ENCODE measurements at regions not wholly inside any gene's neighbourhood (a gene's known extent, or its start where the extent isn't known, plus 50 kb on each side); places are given as distances from the start of the nearest gene placed in this dataset.

- CTCF ChIA-PET: interaction anchor here (0.6 kb wide), 1 partner anchor 10 kb away, joined by 3 read pairs; no protein-coding TSS in a partner anchor
- Histone ChIP-seq H3K27me3 (ENCODE audit: control insufficient read depth in 2 of 2, insufficient read depth in 2 of 2, low read length in 2 of 2) (no peaks in the 10 kb centered on the region), H3K36me3 (ENCODE audit: control insufficient read depth in 2 of 2, extremely low read depth in 1 of 2, insufficient read depth in 2 of 2, low read length in 2 of 2) (no peaks in the 10 kb centered on the region), H4K20me1 (replicated peaks; ENCODE audit: control insufficient read depth, extremely low read depth, insufficient read depth, low read length) (no peaks in the 10 kb centered on the region), H3K4me2 (ENCODE audit: insufficient read depth, low read length) (no peak overlapping the region), H3K4me1 (ENCODE audit: control insufficient read depth, extremely low read depth, insufficient read depth, low read length) (no peaks in the 10 kb centered on the region), H3K9me3 (replicated peaks; ENCODE audit: control insufficient read depth, insufficient read depth, low read length) (no peaks in the 10 kb centered on the region), H3K4me3 (replicated peaks in 1 of 3; ENCODE audit: insufficient read depth in 1 of 3, low read depth in 1 of 3, low read length in 3 of 3) (no peak overlapping the region), H2AFZ (ENCODE audit: low read depth, low read length) (no peak overlapping the region), H3K9ac (replicated peaks; ENCODE audit: extremely low read depth, insufficient read depth, low read length) (no peak overlapping the region), H3K9me1 (replicated peaks; ENCODE audit: control insufficient read depth, extremely low read depth, insufficient read depth, low read length) (no peaks in the 10 kb centered on the region), H3K27ac (ENCODE audit: insufficient read depth, low read depth, low read length) (no peak overlapping the region), H3K79me2 (ENCODE audit: control insufficient read depth, insufficient read depth, low read length) (no peaks in the 10 kb centered on the region)
- intact Hi-C loops (cut with micrococcal nuclease): no loop called here
- FAIRE-seq (no peak), DNase-seq (ENCODE audit: low read depth, low spot score) (no peak)
- BruUV-seq (replicated peaks): no TSS peak
- TF ChIP-seq MAX (IDR thresholded peaks at IDR 0.05; ENCODE audit: insufficient read depth, insufficient read length): no peak
- no peak for TF ChIP-seq MYC (IDR thresholded peaks at IDR 0.05; ENCODE audit: low read depth, low read length)
- no peak for TF ChIP-seq JUN (IDR thresholded peaks at IDR 0.05; ENCODE audit: borderline replicate concordance, insufficient read depth, insufficient read length, low read depth)
- no peak for TF ChIP-seq POLR2AphosphoS5 (IDR thresholded peaks at IDR 0.05; ENCODE audit: insufficient read depth, low read depth, low read length)
- TF ChIP-seq EZH2 (IDR thresholded peaks at IDR 0.05; ENCODE audit: borderline replicate concordance, low read depth, low read length, severe bottlenecking): no peak
- TF ChIP-seq POLR2A (IDR thresholded peaks at IDR 0.05; ENCODE audit: low read depth, low read length): no peak
- TF ChIP-seq GATA2 (IDR thresholded peaks at IDR 0.05; ENCODE audit: insufficient read depth, insufficient read length, low read depth, low read length): no peak
- no peak for TF ChIP-seq CTCF (IDR thresholded peaks at IDR 0.05; ENCODE audit: extremely low read depth in 1 of 2, insufficient read depth in 1 of 2, low read depth in 1 of 2, low read length in 2 of 2)
- TF ChIP-seq FOS (IDR thresholded peaks at IDR 0.05; ENCODE audit: borderline replicate concordance, insufficient read depth, low read length): no peak
- dilution Hi-C loops (cut with MboI; ENCODE audit: extremely low pct_ligation_motif_present, low sequenced_read_pairs): no loop called here
- POLR2A ChIA-PET: no interaction called here
Measured at GRCh38 chr10:6699336-6699735, 119.3 kb upstream of the PRKCQ start.
